Esophagus muscularis mucosa (tissue), 4 donors: ENCODE measurements at regions not wholly inside any gene's neighbourhood (a gene's known extent, or its start where the extent isn't known, plus 50 kb on each side); places are given as distances from the start of the nearest gene placed in this dataset.

Experiments
- DNase-seq: peaks from one replicate; pipeline ENCODE4 v3.0.0-alpha.2; 2017; ENCODE audit errors: extremely low spot score
- H3K27ac ChIP-seq, 4 donors: fragments of 200-600 bp; sonication (generic); replicated peaks in 1 of 4; 1 replicate in 3 of 4; 2 replicates in 1 of 4; pipeline ENCODE4 v1.5.1; 2016 to 2019; ENCODE audit warnings: mild to moderate bottlenecking in 1 of 4
- H3K27me3 ChIP-seq, 4 donors: fragments of 200-600 bp; sonication (generic); one replicate each; pipeline versions ENCODE4 v1.5.1 to v1.6.0; 2016 to 2019
- H3K36me3 ChIP-seq, 4 donors: fragments of 200-600 bp; sonication (generic); one replicate each; pipeline ENCODE4 v1.5.1; 2016 to 2019
- H3K4me1 ChIP-seq, 4 donors: fragments of 200-600 bp; sonication (generic); one replicate each; pipeline ENCODE4 v1.5.1; 2016 to 2019
- H3K4me3 ChIP-seq, 4 donors: fragments of 200-600 bp; sonication (generic); 1 replicate in 2 of 4; 2 replicates in 2 of 4; pipeline ENCODE4 v1.5.1; 2016 to 2019; ENCODE audit warnings: mild to moderate bottlenecking in 4 of 4, moderate library complexity in 1 of 4
- H3K9me3 ChIP-seq, 4 donors: fragments of 200-600 bp; sonication (generic); 1 replicate in 3 of 4; 2 replicates in 1 of 4; pipeline ENCODE4 v1.5.1; 2016 to 2019
- EP300 ChIP-seq: sonication (generic); formaldehyde crosslinking; IDR thresholded peaks from one replicate; pipeline ENCODE4 v1.6.1; 2017; ENCODE audit warnings: antibody characterized with exemption
- POLR2A ChIP-seq: fragments of 450-650 bp; IDR thresholded peaks from one replicate; pipeline ENCODE4 v1.6.1; 2017; ENCODE audit warnings: antibody characterized with exemption, moderate library complexity, mild to moderate bottlenecking, low read depth
- POLR2AphosphoS5 ChIP-seq, 2 donors: sonication (generic); formaldehyde crosslinking; IDR thresholded peaks; one replicate each; pipeline ENCODE4 v1.6.1; 2017; ENCODE audit warnings: antibody characterized with exemption in 2 of 2
- WGBS: methylation state at CpG from one replicate; pipeline ENCODE4 v1.1.5; 2018; 5-methylcytosine and 5-hydroxymethylcytosine counted together
- intact Hi-C: fragments of 100-400 bp; cut with DNase I; formaldehyde crosslinking; loops from one replicate; pipeline ENCODE4 v1.15.1; 2023
- TF ChIP-seq, protein P1 (sequence below), 3 experiments: fragments of 200-600 bp in 2 of 3; fragments of 450-650 bp in 1 of 3; sonication (generic) in 2 of 3; IDR thresholded peaks; one replicate each; pipeline ENCODE4 v1.5.1; 2017 to 2019; ENCODE audit warnings: antibody characterized with exemption in 3 of 3, mild to moderate bottlenecking in 2 of 3, moderate library complexity in 1 of 3

DNA sequence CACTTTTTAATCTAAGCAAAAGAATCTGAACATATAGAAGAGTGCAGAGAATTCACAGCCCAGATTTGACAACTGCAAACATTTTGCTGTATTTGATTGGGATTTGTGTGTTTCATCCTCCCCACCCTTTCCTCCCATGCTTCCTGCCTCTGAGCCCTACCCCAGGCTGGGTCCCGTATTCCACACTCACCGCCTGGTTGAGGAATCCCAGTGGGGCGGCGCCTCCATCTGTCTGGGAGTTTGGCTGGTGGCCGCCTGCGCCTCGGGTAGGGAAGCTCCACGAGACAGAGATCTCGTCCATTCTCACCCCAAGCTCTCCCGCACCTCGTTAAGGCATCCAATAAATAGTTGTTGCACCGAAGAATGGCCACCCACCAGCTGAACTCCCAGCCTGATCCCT, 70.7 kb upstream of the SLC22A11 start:
- no peaks in the 10 kb centered on the region for H3K4me1 ChIP-seq
- no peak overlapping the region for H3K4me3 ChIP-seq
- TF ChIP-seq POLR2A: no peak
- TF ChIP-seq POLR2AphosphoS5 (IDR thresholded peaks at IDR 0.05): no peak
- TF ChIP-seq, protein P1, sequence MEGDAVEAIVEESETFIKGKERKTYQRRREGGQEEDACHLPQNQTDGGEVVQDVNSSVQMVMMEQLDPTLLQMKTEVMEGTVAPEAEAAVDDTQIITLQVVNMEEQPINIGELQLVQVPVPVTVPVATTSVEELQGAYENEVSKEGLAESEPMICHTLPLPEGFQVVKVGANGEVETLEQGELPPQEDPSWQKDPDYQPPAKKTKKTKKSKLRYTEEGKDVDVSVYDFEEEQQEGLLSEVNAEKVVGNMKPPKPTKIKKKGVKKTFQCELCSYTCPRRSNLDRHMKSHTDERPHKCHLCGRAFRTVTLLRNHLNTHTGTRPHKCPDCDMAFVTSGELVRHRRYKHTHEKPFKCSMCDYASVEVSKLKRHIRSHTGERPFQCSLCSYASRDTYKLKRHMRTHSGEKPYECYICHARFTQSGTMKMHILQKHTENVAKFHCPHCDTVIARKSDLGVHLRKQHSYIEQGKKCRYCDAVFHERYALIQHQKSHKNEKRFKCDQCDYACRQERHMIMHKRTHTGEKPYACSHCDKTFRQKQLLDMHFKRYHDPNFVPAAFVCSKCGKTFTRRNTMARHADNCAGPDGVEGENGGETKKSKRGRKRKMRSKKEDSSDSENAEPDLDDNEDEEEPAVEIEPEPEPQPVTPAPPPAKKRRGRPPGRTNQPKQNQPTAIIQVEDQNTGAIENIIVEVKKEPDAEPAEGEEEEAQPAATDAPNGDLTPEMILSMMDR (IDR thresholded peaks at IDR 0.05): no peak
- no peak for TF ChIP-seq EP300
- no peaks in the 10 kb centered on the region for H3K9me3 ChIP-seq
- H3K27ac ChIP-seq: no peak overlapping the region
- 43% methylated on average over 11 of the region's 12 CpGs for WGBS
- peaks cover 0 to 71% (median 4%) of the 10 kb centered on the region in 4 donors for H3K27me3 ChIP-seq
- H3K36me3 ChIP-seq: no peaks in the 10 kb centered on the region
- intact Hi-C loops: no loop called here
- DNase-seq: no peak

- intact Hi-C loops: no loop called here
- 24% methylated on average over 22 of the region's 26 CpGs for WGBS
- Histone ChIP-seq H3K27me3 (peaks cover 0 to 65% (median 4%) of the 10 kb centered on the region in 4 donors), H3K9me3 (no peaks in the 10 kb centered on the region), H3K36me3 (no peaks in the 10 kb centered on the region), H3K4me3 (no peak overlapping the region), H3K27ac (no peak overlapping the region), H3K4me1 (no peaks in the 10 kb centered on the region)
- TF ChIP-seq, protein P1 (IDR thresholded peaks at IDR 0.05): peak in 2 of 3 experiments; percentile 32 to 42
- TF ChIP-seq POLR2A: no peak
- DNase-seq: no peak
Observed at GRCh38 chr11:64489831-64490441, 65.8 kb upstream of the SLC22A11 start.

DNA sequence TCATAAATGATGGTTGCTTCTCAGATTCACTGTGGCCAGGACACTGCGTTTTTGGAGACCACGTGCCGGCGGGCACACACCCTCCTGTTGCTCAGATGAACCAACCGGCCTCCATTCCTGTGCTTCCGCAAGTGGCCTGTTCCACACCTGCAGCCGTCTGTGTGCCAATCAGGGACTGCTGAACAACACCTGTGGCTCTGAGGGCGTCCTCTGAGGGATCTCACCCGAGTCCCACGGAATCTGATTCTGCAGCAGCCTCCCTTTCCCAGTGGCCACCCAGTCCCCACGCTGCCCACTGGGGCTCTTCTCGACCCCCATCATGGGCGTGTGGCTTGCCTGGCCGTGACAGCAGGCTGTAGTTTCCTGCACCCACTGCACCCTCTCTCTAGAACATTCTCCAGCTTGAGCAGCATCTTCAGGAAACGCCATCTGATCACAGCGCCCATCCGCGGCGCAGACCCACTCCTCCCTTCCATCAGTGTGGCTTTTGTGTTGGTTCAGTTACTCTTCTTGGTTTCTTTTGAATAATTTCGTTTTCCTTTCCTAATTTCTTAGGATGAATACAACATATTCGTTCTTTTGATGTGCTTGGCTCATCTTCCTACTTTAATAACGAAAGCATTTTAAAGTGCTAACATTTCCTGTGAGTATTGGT, 65.1 kb upstream of the SLC22A11 start:
- Histone ChIP-seq H3K27ac (no peak overlapping the region), H3K36me3 (no peaks in the 10 kb centered on the region), H3K4me3 (no peak overlapping the region), H3K9me3 (no peaks in the 10 kb centered on the region), H3K4me1 (no peaks in the 10 kb centered on the region), H3K27me3 (peaks cover 0 to 64% (median 4%) of the 10 kb centered on the region in 4 donors)
- intact Hi-C loops: no loop called here
- TF ChIP-seq POLR2A: no peak
- TF ChIP-seq POLR2AphosphoS5 (IDR thresholded peaks at IDR 0.05): no peak
- TF ChIP-seq, protein P1 (IDR thresholded peaks at IDR 0.05): no peak
- no peak for TF ChIP-seq EP300
- no peak for DNase-seq
- WGBS: 71% methylated on average over 18 of the region's 22 CpGs

GRCh38 chr11:64492561-64492960, 63.2 kb upstream of the SLC22A11 start:
- DNase-seq: no peak
- Histone ChIP-seq H3K9me3 (no peaks in the 10 kb centered on the region), H3K4me3 (no peak overlapping the region), H3K27me3 (peaks cover 0 to 61% (median 0%) of the 10 kb centered on the region in 4 donors), H3K4me1 (no peaks in the 10 kb centered on the region), H3K27ac (no peak overlapping the region), H3K36me3 (no peaks in the 10 kb centered on the region)
- TF ChIP-seq POLR2AphosphoS5 (IDR thresholded peaks at IDR 0.05) (no peak), POLR2A (no peak), EP300 (no peak)
- TF ChIP-seq, protein P1 (IDR thresholded peaks at IDR 0.05): no peak
- intact Hi-C loops: no loop called here
- 76% methylated on average over 1 of the region's 1 CpG for WGBS
